Transverse colon (tissue), 4 donors: ENCODE measurements at regions not wholly inside any gene's neighbourhood (a gene's known extent, or its start where the extent isn't known, plus 50 kb on each side); places are given as distances from the start of the nearest gene placed in this dataset.

Source experiments
- EP300 ChIP-seq: sonication (generic); formaldehyde crosslinking; IDR thresholded peaks from one replicate; pipeline ENCODE4 v1.6.1; 2017; ENCODE audit warnings: antibody characterized with exemption, low read depth
- POLR2A ChIP-seq: fragments of 450-650 bp; IDR thresholded peaks from one replicate; pipeline ENCODE4 v1.6.1; 2016; ENCODE audit warnings: antibody characterized with exemption, mild to moderate bottlenecking, moderate library complexity
- POLR2AphosphoS5 ChIP-seq, 3 donors: sonication (generic); formaldehyde crosslinking; IDR thresholded peaks; one replicate each; pipeline ENCODE4 v1.6.1; 2016; ENCODE audit warnings: antibody characterized with exemption in 3 of 3
- TF ChIP-seq, protein P1 (sequence below), 5 experiments: fragments of 200-600 bp in 3 of 5; fragments of 450-650 bp in 2 of 5; sonication (generic) in 3 of 5; IDR thresholded peaks; 1 replicate in 2 of 5; 2 replicates in 3 of 5; pipeline ENCODE4 v1.5.1; 2016 to 2017; ENCODE audit warnings: antibody characterized with exemption in 5 of 5, inconsistent platforms in 3 of 5, mild to moderate bottlenecking in 2 of 5, moderate library complexity in 1 of 5

GRCh38 chr6:85026021-85026420 lies 261.6 kb upstream of the TBX18 start:
- TF ChIP-seq EP300, result no peak
- TF ChIP-seq, protein P1, sequence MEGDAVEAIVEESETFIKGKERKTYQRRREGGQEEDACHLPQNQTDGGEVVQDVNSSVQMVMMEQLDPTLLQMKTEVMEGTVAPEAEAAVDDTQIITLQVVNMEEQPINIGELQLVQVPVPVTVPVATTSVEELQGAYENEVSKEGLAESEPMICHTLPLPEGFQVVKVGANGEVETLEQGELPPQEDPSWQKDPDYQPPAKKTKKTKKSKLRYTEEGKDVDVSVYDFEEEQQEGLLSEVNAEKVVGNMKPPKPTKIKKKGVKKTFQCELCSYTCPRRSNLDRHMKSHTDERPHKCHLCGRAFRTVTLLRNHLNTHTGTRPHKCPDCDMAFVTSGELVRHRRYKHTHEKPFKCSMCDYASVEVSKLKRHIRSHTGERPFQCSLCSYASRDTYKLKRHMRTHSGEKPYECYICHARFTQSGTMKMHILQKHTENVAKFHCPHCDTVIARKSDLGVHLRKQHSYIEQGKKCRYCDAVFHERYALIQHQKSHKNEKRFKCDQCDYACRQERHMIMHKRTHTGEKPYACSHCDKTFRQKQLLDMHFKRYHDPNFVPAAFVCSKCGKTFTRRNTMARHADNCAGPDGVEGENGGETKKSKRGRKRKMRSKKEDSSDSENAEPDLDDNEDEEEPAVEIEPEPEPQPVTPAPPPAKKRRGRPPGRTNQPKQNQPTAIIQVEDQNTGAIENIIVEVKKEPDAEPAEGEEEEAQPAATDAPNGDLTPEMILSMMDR (IDR thresholded peaks at IDR 0.05), result no peak
- TF ChIP-seq POLR2AphosphoS5 (IDR thresholded peaks at IDR 0.05), result no peak
- no peak for TF ChIP-seq POLR2A
